NCI-H187 (cell line): ENCODE measurements at regions not wholly inside any gene's neighbourhood (a gene's known extent, or its start where the extent isn't known, plus 50 kb on each side); places are given as distances from the start of the nearest gene placed in this dataset.

ENCODE experiments used
- DNase-seq, 2 experiments: peaks; one replicate each; lab custom pipeline; 2025; lab: John Stamatoyannopoulos, UW

DNA sequence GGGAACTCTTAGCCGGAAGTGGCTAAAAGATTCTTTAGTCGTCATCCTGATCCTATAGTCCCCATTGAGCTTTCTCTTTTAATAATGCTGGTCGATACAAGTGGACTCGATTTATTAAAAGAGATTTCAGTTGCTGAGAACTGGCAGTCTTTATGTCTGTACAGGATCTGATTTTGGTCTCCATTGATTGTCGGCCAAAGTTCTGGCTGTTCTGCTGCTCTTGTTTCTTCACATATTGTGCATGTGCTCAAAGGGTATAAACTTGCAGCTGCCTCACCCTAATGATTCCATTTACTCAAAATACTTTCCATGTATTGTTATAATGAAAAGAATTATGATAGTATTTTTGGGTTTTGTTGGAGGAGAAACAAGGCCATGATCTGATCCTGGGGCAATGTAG lies 100.7 kb upstream of the CTTNBP2 start:
- DNase-seq: no peak

DNA sequence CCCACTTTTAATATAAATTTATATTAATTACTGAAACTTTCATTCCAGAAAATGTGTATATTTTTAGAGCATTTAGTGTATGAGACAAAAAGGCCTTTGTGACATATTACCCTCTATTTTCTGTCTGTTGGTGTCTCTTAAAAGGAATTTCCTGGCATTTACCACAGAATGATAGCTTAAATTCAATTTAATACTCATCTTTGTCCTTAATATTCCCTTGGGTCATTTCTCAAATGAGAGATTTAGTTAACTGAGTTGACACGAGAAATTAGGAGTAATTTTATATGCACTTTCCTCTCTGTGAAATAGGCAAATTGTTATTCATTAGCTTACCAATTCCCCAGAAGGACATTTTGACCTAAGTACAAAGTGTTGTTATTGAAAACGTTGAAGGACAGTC lies 101.7 kb upstream of the CTTNBP2 start:
- DNase-seq: no peak

DNA sequence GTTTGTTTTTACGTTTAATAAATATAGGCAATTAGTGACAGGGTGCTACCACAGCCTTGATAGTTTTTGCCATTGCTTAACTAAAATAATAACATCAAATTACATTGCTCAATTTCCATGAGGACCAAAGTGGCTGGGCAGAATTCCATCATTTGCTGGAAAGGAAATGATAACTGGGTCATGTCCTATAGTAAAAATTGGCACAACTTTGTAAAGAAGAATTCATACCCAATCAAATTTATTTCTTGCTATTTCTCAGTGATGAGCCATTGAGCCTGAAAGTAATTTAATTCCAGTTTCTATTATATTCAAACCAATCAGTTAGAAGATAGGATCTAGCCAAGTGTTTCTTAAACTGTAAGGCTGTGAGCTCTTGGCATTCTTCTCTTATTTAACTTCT lies 102.2 kb upstream of the CTTNBP2 start:
- no peak for DNase-seq

DNA sequence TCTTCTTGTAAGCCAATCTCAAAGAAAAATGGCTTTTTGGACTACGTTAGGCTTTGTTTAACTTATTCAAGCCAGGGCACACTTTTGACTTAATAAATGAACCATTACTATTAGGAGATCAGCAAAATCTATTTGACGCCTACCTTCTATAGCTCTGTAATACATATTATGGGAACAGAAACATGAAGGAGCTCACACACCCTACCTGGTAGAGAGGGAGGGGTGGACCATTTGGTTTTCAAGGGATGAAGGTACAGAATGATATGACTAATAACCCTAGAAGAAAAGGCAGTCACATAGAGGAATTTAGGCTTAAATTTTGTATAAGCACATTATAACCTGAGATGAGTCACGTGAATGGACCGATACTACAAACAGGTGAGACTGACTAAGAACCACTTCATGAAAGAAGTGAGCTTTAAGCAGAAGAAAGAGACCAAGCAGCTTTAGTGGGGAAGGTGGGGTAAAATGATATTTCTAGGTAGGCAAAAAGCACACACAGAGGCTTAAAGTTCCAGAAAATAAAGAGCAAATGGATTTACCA lies 106.8 kb upstream of the CTTNBP2 start:
- no peak for DNase-seq

DNA sequence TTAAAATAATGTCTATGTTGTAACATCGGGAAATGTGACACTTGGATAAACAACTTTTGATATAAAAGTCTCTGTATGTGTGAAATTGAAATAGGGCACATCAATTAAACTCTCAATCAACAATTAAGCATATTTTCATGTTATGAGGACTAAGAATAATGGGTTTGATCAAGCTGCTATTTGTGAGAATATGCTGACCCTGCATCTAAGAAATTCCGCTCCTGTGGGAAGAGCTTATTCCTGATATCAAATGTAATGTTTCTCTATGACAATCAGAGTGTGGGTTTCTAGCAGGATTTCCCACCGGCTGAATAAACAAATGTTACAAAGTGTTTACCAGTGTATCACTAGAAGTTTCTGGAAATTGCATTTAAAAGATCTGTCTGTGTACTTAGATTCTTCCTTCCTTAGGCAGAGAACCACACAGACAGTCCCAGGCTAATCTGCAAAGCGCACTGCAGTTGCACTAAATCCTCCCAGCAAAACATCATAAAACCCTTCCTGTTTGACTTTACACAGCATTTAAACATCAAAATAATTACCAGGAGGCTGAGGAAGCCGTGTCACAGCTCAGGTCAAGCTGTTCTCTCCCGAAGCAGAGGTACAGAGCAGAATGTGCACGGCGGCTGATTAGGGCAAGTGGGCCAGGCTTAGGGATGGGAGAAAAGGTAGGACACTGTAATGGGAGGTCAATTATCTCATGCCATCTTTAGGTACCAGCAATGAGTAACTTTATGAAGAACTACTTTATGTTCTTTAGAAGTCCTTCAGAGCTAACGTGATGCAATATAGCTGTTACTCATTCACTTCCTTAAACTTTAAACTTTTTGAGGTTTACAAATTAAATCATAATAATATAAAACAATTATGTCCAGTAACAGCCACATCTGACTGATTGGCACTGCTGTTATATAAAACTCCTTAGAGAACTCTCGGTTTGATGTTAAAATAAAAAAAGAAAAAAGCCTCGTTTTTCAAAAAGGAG lies 109.1 kb upstream of the CTTNBP2 start:
- no peak for DNase-seq

DNA sequence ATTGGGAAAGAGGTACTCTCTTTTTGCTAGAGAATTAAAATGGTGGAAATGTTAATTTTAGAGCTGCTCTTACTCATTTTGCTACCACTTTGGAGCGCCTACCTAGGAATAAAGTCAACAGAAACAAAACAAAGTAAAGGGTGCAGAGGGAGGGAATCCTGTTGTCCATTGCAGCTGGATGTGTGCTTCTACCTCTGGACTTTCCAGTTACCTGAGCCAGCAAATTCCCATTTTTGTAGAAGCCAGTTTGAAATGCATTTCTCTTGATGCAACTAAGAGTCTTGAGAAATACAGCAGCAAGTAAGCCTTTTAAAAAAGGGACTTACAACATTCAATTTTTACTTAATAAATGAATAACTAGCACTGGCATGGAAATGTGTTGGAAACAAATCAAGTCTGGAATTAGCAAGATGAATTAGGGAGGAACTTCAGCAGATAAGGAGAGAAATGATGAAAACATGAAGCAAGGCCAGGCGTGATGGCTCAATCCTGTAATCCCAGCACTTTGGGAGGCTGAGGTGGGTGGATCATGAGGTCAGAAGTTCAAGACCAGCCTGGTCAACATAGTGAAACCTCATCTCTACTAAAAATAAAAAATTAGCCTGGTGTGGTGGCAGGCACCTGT lies 113.5 kb upstream of the CTTNBP2 start:
- no peak for DNase-seq

DNA sequence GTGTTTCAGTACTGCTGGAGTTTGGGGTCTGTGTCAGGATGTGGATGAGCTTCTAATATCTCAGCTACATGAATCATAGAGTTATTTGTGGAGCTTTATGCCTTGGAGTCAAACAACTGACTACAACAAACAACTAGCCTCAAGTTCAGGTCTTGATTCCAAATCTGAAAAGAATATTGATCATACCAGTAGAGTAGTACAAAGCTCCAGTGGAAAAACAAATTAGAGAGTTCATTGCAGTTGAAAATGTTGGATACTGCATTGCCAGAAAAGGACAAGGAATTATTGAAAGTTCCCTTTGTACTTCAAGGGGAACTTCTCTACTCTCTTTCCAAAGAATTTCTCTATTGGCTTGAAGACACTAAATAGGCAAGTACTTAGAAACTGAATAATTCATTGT lies 117.6 kb upstream of the CTTNBP2 start:
- no peak for DNase-seq

DNA sequence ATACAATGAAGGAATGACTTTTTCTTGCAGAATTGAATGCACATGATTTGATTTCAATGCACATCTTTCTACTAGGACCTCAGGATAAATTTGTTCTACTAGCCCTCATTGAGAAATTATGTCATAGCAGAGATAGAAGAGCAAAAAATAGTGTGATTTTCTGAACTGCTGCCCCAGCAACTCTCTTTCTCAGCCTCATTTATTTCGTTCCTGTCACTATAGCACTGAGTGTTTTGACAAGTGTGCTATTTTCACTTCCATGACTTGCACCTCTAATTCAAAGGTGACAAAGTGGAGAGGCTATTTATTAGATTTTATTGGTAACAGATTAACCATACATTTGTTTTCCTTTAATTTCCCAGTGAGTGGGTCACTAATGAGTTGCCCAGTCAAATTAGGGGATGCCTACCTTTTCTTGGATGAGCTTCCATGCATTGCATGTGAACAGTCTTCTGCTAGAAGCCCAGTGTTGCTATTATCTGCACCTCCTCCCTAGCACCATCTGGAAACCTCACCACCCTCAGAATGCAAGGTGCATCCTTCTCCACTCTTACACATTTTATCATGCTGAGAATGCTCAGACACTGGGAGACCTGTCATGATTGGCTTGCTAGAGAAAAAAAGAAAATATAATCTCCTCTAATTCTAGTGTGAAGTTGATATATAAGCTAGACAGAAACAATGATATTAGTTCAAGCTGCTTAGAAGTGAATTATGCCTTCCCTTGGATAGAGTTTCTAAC lies 119.6 kb upstream of the CTTNBP2 start:
- DNase-seq: no peak

DNA sequence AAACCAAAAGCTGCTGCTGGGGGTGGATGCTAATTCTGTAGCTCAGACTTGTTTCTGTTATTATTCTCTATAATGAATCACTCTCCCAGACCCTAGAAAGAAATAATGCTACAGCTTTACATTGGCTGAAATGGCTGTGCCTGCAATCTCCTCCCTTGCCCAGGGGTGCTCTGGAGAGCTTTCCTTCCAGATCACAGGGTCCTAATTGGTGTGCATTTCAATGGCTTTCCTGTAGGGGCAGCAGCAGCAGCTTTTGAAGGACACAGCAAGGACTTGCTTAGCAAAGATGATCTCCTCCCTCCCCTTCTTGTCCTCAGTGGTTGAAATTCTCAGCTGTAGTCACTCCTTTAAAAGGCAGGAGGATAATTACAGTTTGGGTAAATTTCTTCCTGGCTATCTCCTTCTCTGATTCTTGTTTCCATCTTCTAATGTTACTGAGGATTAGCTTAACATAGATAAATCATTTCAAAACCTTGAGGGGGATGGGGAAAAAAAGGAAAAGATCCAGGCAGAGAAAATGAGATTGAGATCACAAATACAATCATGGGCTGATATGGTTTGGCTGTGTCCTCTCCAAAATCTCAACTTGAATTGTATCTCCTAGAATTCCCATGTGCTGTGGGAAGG lies 120.2 kb upstream of the CTTNBP2 start:
- DNase-seq: peak; percentile 24 to 29

DNA sequence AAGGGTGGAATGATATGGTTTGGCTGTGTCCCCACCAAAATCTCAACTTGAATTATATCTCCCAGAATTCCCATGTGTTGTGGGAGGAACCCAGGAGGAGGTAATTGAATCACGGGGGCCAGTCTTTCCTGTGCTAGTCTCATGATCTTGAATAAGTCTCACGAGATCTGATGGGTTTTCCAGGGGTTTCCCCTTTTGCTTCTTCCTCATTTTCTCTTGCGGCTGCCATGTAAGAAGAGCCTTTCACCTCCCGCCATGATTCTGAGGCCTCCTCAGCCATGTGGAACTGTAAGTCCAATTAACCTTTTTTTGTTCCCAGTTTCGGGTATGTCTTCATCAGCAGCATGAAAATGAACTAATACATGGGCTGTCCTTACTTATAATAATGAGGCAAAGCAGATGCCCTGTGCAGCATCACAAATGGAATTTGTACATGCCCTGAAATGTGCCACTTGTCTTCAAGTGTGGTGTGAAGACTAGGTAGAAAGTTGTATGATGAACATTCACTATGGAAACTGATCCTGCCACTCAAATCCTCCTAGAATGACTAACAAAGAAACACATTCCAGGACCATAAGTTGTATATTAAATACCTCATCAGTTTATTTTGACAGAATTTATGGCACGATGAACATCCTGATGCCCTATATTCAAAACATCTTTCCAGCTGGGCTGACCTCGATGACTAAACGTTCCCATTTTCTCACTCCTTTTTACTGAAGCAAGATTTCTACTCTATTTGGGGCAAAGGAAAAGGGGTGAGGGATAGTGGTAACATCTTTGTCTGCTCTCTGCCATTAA lies 122.8 kb upstream of the CTTNBP2 start:
- DNase-seq: no peak

DNA sequence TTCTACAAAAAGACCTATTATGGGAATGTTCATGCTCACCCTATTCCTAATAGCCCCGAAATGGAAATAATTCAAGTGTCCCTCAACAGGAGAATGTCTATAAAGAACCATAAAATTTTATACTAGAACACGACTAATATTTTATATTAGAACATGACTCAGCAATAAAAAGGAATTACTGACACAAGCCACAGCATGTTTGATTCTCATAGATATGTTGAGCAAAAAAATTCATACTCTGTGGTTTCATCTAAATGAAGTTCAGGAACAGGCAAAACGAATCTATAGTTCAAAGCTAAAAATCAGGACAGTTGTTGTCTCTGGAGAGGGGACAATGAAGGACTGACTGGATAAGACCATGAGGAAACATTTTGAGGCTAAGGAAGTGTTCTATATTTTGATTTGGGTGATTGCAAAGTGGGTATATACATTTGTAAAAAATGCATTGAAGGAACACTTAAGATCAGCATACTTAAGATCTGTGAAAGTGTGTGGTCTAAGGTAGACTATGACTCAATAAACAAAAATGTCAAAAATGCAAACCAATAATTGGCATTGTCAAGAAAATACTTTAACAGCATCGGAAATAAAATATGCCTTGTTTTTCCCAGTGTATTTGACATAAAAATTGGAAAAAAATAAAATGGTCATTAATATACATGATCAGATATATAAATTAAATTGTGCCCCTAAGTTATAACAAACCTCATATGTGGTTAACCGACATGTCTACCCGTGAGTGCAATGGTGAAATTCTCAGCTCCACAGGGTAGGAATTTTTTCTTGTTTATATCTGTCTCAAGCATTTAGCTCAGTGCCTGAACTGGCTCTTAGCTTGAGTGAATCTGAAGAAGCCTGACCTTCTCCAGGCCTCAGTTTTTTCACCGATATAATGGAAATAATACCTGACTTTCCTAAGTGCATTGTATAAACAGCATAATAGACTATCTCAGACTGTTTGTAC lies 124.9 kb upstream of the CTTNBP2 start:
- DNase-seq: no peak

DNA sequence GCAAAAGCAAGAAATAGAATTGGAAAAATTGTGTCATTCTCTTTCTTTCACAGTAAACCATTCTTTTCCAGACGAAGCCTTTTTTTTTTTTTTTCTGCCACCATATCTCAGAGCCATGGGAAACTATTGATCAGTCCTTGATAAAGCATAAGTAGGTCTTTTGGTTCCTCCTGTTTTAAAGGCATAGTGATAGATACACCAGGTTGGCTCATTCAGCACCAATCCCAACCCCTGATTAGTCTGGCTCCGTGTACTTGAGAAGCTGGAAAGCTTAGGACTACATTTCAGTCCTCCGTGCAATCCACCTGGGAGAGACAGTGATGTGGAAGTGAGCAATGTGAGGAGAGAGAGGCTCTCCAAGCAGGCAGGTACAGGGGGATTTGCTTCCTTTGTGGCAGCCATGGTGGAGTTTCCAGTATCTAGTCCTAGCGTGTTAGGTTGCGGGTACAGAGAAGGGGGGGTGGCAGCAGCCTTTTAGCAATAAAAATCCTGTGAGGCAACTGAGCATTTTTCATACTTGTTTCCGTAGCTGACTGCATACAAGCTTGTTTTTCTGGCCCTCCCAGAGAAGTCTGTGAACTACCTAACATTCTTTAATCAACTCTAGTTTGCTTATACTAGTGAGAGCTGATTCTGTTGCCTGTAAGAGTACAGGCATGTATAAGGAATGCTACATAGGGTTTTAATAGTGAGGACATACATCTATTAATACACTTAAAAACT lies 127.4 kb upstream of the CTTNBP2 start:
- no peak for DNase-seq

DNA sequence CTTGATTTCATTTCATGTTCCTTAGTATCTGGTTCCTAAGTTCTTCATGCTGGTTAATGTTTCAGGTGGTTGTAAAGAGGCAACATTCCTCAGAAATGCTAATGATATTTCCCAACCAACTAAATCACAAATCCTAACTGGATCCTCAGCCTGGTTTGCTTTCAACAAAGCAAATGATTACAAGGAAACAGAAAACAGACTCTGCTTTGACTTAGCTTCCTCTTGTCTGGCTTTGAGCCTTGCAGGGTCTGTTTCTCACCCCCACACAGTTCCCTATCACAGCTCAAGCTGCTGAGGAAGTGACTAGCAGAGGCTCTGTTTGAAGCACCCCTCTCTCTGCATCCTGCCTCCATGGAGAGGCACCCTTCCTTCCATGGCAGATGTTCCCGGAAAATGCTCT lies 130.2 kb upstream of the CTTNBP2 start:
- no peak for DNase-seq

DNA sequence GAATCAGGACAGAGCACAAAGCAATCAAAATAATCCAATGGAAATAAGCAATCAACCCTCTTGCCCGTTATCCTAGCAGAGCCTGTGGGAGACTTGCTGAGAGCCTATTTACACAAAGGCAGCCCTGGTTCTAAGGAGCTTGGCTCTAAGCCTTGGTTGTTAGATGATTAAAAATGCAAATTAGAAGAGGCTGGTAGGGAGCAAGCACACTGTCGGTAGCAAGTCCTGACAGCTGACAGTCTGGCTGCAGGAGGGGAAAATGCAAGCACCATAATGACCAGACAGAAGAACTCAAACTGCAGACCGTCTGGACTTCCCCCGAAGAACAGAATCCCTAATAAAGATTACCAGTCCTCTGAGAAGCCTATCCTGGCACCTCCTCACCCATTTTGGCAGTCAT lies 131.8 kb upstream of the CTTNBP2 start:
- no peak for DNase-seq

DNA sequence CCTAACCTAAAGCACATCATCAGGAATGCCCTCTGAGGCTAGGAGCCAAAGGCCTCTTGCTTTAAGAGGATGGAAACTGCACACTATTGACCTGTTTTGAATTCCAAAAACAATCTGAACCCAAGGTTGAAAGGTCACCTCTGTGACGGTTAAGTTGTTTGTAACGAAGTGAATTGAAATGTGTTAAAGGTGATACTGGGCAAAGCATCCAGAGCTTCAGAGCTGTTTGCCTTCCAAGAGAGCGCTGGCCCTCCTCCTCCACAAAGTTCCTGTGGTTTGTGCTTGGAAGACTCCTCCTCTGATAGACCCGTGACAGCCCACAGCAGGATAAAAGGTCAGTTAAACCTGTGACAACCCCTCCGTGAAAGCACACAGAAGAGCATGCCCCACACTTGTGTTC lies 133.7 kb upstream of the CTTNBP2 start:
- no peak for DNase-seq

DNA sequence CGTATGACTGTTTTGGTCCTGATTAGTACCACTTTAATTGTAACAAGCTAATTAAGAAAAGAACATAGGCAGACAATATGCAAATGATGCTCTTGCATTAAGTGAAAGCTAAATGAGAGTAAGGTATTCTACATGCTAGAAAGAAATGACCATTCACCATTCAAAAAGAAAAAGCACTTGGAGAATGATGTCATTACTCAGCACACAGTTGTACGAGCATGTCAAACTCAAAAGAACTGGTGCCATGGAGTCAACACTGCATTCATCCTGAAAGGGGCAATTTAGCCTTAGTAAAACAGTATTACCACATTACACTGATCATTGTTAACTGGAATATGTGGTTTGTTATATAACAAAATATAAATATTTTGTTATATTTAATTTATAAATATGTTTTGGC lies 136.2 kb upstream of the CTTNBP2 start:
- no peak for DNase-seq

DNA sequence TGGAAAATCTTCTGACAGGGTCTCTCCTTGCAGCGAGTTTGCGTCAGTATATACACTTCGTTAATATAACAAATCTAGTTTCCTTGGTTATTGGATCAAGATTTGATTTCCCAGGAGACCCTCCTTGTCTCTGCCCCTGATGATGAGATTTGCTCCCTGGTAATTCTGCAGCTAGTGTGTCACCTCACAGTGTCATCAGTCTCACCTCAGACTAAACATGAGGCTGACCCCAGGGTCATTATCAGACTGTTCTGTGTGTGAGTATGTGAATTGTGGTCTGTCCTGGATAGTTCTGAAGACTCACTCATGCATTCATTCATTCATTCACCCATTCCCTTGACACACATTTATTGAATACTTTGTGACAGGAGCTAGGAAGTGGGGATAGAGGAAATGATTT lies 138.4 kb upstream of the CTTNBP2 start:
- no peak for DNase-seq

DNA sequence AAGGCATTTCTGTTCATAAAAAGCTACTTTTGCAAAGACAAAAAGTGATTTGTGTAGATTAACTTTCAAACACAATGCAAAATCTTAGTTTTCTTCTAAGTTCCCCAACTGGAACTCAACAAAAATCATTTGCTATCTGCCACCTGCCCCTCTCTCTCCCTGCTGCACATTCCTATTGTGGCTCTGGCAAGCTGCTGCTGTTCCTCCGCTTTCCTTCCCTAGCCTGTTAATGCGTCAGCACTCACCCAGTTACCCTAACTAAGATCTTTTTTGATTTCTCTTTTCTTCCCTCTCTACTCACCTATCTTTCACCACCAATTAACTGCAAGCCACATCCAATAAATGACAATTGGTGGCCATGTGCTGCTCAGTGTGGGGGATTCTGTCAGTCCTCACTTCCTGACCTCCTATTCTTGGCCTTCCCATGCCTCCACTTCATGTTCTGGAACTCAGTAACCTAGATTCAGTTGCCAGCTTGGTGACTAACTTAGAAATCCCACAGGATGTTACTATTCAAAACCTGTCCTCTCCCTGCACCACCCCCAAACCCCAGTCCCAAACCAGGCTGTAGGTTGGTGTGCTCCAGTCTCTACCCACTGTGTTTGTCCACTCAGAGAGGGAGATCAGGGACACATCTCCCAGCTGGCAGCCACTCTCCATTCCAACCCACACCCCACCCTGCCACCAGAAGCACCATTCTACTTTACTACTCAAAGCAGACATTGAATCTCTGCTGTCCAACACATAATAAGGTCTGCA lies 140.2 kb upstream of the CTTNBP2 start:
- DNase-seq: no peak

DNA sequence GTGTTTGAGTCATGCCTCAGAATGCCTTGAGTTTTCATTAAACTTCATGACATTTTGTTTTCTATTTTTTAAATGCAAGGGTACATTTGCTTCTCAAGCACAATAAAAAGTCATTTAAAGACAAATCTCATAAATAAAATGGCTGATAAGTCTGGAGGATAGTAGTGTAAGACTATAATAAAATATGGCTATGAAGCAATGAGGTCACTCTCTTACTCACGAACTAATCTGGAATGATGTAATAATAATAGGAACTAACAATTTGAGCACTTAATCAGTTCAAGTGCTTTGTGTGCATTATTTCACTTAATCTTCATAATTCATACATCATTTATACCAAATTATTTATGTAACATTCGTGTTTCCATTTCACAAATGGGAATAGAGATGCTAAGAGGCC lies 149.3 kb upstream of the CTTNBP2 start:
- DNase-seq: no peak
